Ishikawa (cell line): ENCODE measurements at regions not wholly inside any gene's neighbourhood (a gene's known extent, or its start where the extent isn't known, plus 50 kb on each side); places are given as distances from the start of the nearest gene placed in this dataset.

Experiments
- CEBPB ChIP-seq: IDR thresholded peaks from 2 replicates; pipeline ENCODE4 v1.6.1; 2012
- CREB1 ChIP-seq: IDR thresholded peaks from 2 replicates; pipeline ENCODE4 v1.6.1; 2012; ENCODE audit warnings: low read depth
- EGR1 ChIP-seq: IDR thresholded peaks from 2 replicates; pipeline ENCODE4 v1.6.1; 2012
- EP300 ChIP-seq: IDR thresholded peaks from 2 replicates; pipeline ENCODE4 v1.6.1; 2012; ENCODE audit warnings: borderline replicate concordance
- FOXM1 ChIP-seq: IDR thresholded peaks from 2 replicates; pipeline ENCODE4 v1.6.1; 2012; ENCODE audit warnings: low read depth, borderline replicate concordance
- NFIC ChIP-seq: IDR thresholded peaks from 2 replicates; pipeline ENCODE4 v1.6.1; 2012
- RAD21 ChIP-seq: IDR thresholded peaks from 2 replicates; pipeline ENCODE4 v1.6.1; 2012; ENCODE audit warnings: low read depth
- TAF1 ChIP-seq: IDR thresholded peaks from 2 replicates; pipeline ENCODE4 v1.6.1; 2012; ENCODE audit warnings: low read depth, mild to moderate bottlenecking
- TCF12 ChIP-seq: IDR thresholded peaks from 2 replicates; pipeline ENCODE4 v1.6.1; 2012; ENCODE audit warnings: low read depth
- TEAD4 ChIP-seq: IDR thresholded peaks from 2 replicates; pipeline ENCODE4 v1.6.1; 2012
- YY1 ChIP-seq: IDR thresholded peaks from 2 replicates; pipeline ENCODE4 v1.6.1; 2012; ENCODE audit warnings: low read depth
- ZBTB7A ChIP-seq: IDR thresholded peaks from 2 replicates; pipeline ENCODE4 v1.6.1; 2012; ENCODE audit warnings: low read depth
- TF ChIP-seq, protein P1 (sequence below): IDR thresholded peaks from 2 replicates; pipeline ENCODE4 v1.6.1; 2012
- TF ChIP-seq, protein P2 (sequence below): IDR thresholded peaks from 2 replicates; pipeline ENCODE4 v1.6.1; 2012
- TF ChIP-seq, protein P3 (sequence below): IDR thresholded peaks from 2 replicates; pipeline ENCODE4 v1.6.1; 2012; ENCODE audit warnings: low read depth, mild to moderate bottlenecking

DNA sequence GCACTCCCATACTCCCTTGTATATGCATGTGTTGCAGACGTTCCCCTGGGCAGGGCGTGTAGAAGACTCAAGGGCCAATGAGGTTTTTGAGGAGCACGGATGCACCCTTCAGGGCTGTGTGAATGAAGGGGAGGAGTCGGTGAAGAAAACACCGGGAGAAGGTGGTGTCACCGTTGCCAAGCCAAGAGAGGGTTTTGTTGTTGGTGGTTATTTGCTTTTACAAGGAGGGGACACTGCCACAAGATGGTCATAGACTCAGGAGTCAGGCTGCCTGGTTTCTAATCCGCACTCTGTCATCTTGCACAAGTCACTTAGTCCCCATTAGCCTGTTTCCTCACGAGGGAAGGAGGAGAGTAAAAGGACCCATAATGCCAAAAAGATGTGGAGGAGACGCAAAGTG is 124.0 kb downstream of the PXDC1 start:
- TF ChIP-seq EGR1 (no peak), CEBPB (no peak), CREB1 (no peak), FOXM1 (no peak), TAF1 (no peak), ZBTB7A (no peak), EP300 (no peak), RAD21 (no peak), TCF12 (no peak), TEAD4 (no peak), YY1 (no peak), NFIC (no peak)
- TF ChIP-seq, protein P1, sequence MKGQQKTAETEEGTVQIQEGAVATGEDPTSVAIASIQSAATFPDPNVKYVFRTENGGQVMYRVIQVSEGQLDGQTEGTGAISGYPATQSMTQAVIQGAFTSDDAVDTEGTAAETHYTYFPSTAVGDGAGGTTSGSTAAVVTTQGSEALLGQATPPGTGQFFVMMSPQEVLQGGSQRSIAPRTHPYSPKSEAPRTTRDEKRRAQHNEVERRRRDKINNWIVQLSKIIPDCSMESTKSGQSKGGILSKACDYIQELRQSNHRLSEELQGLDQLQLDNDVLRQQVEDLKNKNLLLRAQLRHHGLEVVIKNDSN: no peak
- TF ChIP-seq, protein P2, sequence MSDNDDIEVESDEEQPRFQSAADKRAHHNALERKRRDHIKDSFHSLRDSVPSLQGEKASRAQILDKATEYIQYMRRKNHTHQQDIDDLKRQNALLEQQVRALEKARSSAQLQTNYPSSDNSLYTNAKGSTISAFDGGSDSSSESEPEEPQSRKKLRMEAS: no peak
- TF ChIP-seq, protein P3, sequence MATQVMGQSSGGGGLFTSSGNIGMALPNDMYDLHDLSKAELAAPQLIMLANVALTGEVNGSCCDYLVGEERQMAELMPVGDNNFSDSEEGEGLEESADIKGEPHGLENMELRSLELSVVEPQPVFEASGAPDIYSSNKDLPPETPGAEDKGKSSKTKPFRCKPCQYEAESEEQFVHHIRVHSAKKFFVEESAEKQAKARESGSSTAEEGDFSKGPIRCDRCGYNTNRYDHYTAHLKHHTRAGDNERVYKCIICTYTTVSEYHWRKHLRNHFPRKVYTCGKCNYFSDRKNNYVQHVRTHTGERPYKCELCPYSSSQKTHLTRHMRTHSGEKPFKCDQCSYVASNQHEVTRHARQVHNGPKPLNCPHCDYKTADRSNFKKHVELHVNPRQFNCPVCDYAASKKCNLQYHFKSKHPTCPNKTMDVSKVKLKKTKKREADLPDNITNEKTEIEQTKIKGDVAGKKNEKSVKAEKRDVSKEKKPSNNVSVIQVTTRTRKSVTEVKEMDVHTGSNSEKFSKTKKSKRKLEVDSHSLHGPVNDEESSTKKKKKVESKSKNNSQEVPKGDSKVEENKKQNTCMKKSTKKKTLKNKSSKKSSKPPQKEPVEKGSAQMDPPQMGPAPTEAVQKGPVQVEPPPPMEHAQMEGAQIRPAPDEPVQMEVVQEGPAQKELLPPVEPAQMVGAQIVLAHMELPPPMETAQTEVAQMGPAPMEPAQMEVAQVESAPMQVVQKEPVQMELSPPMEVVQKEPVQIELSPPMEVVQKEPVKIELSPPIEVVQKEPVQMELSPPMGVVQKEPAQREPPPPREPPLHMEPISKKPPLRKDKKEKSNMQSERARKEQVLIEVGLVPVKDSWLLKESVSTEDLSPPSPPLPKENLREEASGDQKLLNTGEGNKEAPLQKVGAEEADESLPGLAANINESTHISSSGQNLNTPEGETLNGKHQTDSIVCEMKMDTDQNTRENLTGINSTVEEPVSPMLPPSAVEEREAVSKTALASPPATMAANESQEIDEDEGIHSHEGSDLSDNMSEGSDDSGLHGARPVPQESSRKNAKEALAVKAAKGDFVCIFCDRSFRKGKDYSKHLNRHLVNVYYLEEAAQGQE: no peak

DNA sequence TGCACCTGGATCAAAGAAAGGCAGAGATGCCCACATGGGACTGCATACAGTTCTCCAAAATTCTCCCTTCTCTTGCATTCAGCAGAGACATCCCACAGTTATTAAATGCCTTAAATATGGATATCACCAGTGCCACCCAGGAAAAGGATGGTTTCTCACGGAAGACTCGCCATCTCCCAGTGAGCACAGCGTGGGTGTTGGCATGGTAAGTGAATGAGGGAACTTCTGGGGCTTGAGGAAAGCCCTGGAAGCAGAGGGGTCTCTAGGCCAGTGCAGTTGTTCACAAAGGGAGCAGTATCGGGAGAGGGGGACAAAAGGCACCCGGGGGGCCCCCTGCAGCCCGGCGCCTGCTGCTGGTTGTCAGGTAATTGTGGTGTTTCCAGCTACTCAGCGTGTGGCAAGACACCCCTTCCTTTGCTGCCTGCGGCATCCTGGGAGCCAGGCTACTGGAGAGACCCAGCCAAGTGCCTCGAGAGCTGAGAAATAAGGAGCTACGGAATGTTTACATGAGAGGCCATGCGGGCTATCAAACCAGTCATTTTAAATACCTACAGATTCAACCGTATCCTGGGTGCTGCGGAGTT is 125.4 kb downstream of the PXDC1 start:
- TF ChIP-seq ZBTB7A: no peak
- no peak for TF ChIP-seq NFIC
- TF ChIP-seq, protein P2: no peak
- TF ChIP-seq EP300: no peak
- TF ChIP-seq, protein P3: no peak
- TF ChIP-seq EGR1: no peak
- TF ChIP-seq, protein P1: no peak

DNA sequence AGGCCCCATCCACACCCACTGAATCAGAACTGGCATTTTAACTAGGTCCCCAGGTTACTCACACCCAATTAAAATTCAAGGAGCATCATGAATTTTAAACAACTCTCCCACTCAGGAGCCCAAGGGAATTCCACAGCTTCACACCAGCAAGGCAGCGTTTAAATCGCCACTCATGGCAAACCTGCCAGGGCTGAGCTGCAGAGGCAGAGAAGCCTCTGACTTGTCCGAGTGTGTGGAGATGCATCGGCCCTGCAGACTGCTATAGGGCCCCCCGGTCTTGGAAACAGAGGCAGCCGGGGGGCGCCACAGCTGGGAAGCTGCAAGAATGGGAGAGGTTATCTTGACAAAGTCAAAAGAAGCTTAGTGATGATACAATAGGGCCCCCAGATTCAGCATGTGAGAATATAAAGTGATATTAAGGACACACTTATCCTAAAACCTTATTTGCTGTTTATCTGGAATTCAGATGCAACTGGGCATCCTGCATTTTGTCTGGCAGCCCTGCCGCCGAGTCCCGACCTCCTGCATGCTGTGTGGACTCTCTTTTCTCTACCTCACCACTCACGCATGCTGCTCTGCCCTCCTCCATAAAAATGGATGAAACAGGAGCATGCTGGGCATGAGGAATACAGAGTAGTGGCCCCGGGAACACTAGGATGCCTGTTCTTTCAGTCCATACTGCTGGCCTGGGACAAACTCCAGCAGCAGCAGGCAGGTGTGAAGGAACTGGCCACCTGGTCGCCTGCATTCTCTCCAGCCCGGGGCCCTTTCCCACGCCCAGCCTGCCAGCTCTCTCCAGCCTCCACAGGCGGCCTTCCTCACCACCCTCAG is 126.1 kb downstream of the PXDC1 start:
- no peak for TF ChIP-seq EGR1
- no peak for TF ChIP-seq NFIC
- TF ChIP-seq, protein P2: no peak
- no peak for TF ChIP-seq ZBTB7A
- TF ChIP-seq EP300: no peak
- TF ChIP-seq CREB1: no peak
- TF ChIP-seq CEBPB: no peak
- no peak for TF ChIP-seq YY1
- TF ChIP-seq, protein P1: no peak
- no peak for TF ChIP-seq TAF1
- TF ChIP-seq TCF12: no peak
- TF ChIP-seq RAD21: no peak
- TF ChIP-seq TEAD4: no peak
- TF ChIP-seq, protein P3: no peak
- no peak for TF ChIP-seq FOXM1
